Body of pancreas (tissue), 4 donors: ENCODE measurements at regions not wholly inside any gene's neighbourhood (a gene's known extent, or its start where the extent isn't known, plus 50 kb on each side); places are given as distances from the start of the nearest gene placed in this dataset.
A peak's percentile ranks its signal among the peaks of the same experiment; 100 is the strongest.

Experiments used
- ATAC-seq: fragments of 150-250 bp; one replicate; pipeline ENCODE4 v1.9.1; 2016
- DNase-seq, 4 donors: peaks; one replicate each; pipeline ENCODE4 v3.0.0-alpha.2; 2019
- H3K27ac ChIP-seq, 4 donors: fragments of 200-600 bp; sonication (generic); 1 replicate in 3 of 4; 2 replicates in 1 of 4; pipeline versions ENCODE4 v1.5.1 to v1.6.1; 2016 to 2019; ENCODE audit warnings: mild to moderate bottlenecking in 1 of 4, mixed read lengths in 1 of 4, moderate library complexity in 1 of 4
- H3K27me3 ChIP-seq, 2 donors: fragments of 200-600 bp; sonication (generic); one replicate each; pipeline ENCODE4 v1.6.0; 2016; ENCODE audit warnings: mild to moderate bottlenecking in 1 of 2
- H3K36me3 ChIP-seq, 2 donors: fragments of 200-600 bp; sonication (generic); replicated peaks in 1 of 2; 2 replicates each; pipeline ENCODE4 v1.5.1; 2016; ENCODE audit warnings: low read depth in 2 of 2; ENCODE audit not compliant: insufficient read depth in 1 of 2
- H3K4me1 ChIP-seq: fragments of 200-600 bp; sonication (generic); one replicate; pipeline ENCODE4 v1.6.0; 2016
- H3K4me3 ChIP-seq, 2 donors: fragments of 200-600 bp; sonication (generic); 1 replicate in 1 of 2; 2 replicates in 1 of 2; pipeline ENCODE4 v1.5.1; 2016 to 2019
- H3K9me3 ChIP-seq, 3 donors: fragments of 200-600 bp; sonication (generic); 1 replicate in 2 of 3; 2 replicates in 1 of 3; pipeline ENCODE4 v1.5.1; 2016
- CTCF ChIP-seq, 7 experiments: fragments of 450-650 bp in 4 of 7; fragments of 200-600 bp in 3 of 7; sonication (generic) in 3 of 7; IDR thresholded peaks; one replicate each; pipeline ENCODE4 v1.5.1; 2016 to 2019; ENCODE audit warnings: antibody characterized with exemption in 7 of 7
- POLR2A ChIP-seq, 3 donors: fragments of 450-650 bp; IDR thresholded peaks; one replicate each; pipeline ENCODE4 v1.6.1; 2016; ENCODE audit warnings: antibody characterized with exemption in 3 of 3, mild to moderate bottlenecking in 2 of 3
- WGBS, 2 donors: methylation state at CpG; one replicate each; pipeline ENCODE4 v1.1.5; 2017; 5-methylcytosine and 5-hydroxymethylcytosine counted together
- intact Hi-C: fragments of 100-400 bp; cut with DNase I; formaldehyde crosslinking; loops from one replicate; pipeline ENCODE4 v1.15.1; 2023

GRCh38 chr5:149441986-149442385 is 62.9 kb upstream of the IL17B start:
- TF ChIP-seq CTCF (IDR thresholded peaks at IDR 0.05): no peak
- TF ChIP-seq POLR2A (IDR thresholded peaks at IDR 0.05): no peak
- WGBS, 2 donors: 65% methylated on average over 10 to 15 of the region's 15 CpGs
- DNase-seq (no peak), ATAC-seq (no peak)
- H3K27me3 ChIP-seq: no peaks in the 10 kb centered on the region
- intact Hi-C loops: loop anchor here (5.0 kb wide), 1 partner anchor 120 kb away; no protein-coding TSS in a partner anchor
- peaks cover 7% of the 10 kb centered on the region for H3K4me1 ChIP-seq
- no peaks in the 10 kb centered on the region for H3K36me3 ChIP-seq
- H3K9me3 ChIP-seq: no peaks in the 10 kb centered on the region
- H3K27ac ChIP-seq: no peak overlapping the region
- no peak overlapping the region for H3K4me3 ChIP-seq

GRCh38 chr5:149441194-149441753 is 62.2 kb upstream of the IL17B start:
- no peak overlapping the region for H3K4me3 ChIP-seq
- WGBS, 2 donors: 72 to 76% methylated on average over 14 of the region's 14 CpGs
- no peaks in the 10 kb centered on the region for H3K27me3 ChIP-seq
- H3K27ac ChIP-seq: no peak overlapping the region
- TF ChIP-seq CTCF (IDR thresholded peaks at IDR 0.05) (no peak), POLR2A (IDR thresholded peaks at IDR 0.05) (no peak)
- no peaks in the 10 kb centered on the region for H3K9me3 ChIP-seq
- H3K4me1 ChIP-seq: peaks cover 7% of the 10 kb centered on the region
- DNase-seq (no peak), ATAC-seq (no peak)
- intact Hi-C loops: loop anchor here (5.0 kb wide), 1 partner anchor 121 kb away; no protein-coding TSS in a partner anchor
- H3K36me3 ChIP-seq: no peaks in the 10 kb centered on the region

GRCh38 chr5:149439899-149440542 is 60.9 kb upstream of the IL17B start:
- peak; percentile 34 for ATAC-seq

GRCh38 chr5:149438711-149439132 is 59.6 kb upstream of the IL17B start:
- intact Hi-C loops: no loop called here
- H3K27ac ChIP-seq: no peak overlapping the region

More at GRCh38 chr5:149439899-149440542, 60.9 kb upstream of the IL17B start:
- no peaks in the 10 kb centered on the region for H3K36me3 ChIP-seq
- 46 to 63% methylated on average over 8 of the region's 8 CpGs for WGBS, 2 donors
- H3K9me3 ChIP-seq: no peaks in the 10 kb centered on the region
- no peak overlapping the region for H3K4me3 ChIP-seq
- intact Hi-C loops: loop anchor here (5.0 kb wide), 1 partner anchor 122 kb away; no protein-coding TSS in a partner anchor
- no peak overlapping the region for H3K27ac ChIP-seq
- no peaks in the 10 kb centered on the region for H3K27me3 ChIP-seq
- H3K4me1 ChIP-seq: peaks cover 7% of the 10 kb centered on the region
- no peak for TF ChIP-seq POLR2A (IDR thresholded peaks at IDR 0.05)
- TF ChIP-seq CTCF (IDR thresholded peaks at IDR 0.05): peak in 4 of 7 experiments; percentile 10 to 20 (median 15)
- DNase-seq: peak in 2 of 4 donors; percentile 34 to 40

More at GRCh38 chr5:149438711-149439132, 59.6 kb upstream of the IL17B start:
- no peaks in the 10 kb centered on the region for H3K27me3 ChIP-seq
- no peaks in the 10 kb centered on the region for H3K9me3 ChIP-seq
- 73 to 79% methylated on average over 1 of the region's 1 CpG for WGBS, 2 donors
- ATAC-seq: no peak
- DNase-seq: no peak
- no peaks in the 10 kb centered on the region for H3K36me3 ChIP-seq
- H3K4me3 ChIP-seq: no peak overlapping the region
- peaks cover 7% of the 10 kb centered on the region for H3K4me1 ChIP-seq
- no peak for TF ChIP-seq CTCF (IDR thresholded peaks at IDR 0.05)
- TF ChIP-seq POLR2A (IDR thresholded peaks at IDR 0.05): no peak
